ENCODE measurements at regions not wholly inside any gene's neighbourhood (a gene's known extent, or its start where the extent isn't known, plus 50 kb on each side); places are given as distances from the start of the nearest gene placed in this dataset.

DNA sequence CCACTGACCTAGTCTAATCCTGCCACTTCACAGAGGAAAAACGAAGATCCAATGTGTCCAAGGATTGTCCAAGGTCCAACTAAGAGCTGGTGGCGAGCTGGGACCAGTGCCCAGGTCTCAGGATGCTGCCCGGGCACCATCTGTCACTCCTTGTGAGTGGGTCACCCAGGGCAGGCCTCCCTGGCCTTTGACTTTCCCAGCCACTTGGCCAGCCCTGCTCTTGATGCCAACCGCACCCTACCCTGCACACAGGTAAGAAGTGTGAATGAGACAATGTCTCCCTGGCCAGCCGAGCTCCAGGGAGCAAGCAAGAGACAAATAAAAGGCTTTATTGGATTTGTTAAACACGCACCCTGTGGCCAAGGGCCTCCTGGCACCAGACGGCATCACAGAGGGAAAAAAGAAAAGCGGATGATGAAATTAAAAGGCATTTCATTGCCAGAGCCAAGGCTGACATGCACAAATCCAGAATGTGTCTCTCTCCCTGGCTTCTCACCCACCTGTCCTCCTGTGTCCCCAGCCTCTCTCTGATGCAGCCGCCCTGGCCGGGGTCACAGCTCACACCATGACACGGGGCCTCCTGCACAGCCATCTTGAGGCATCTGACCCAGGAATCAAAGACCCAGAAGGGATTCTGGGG, 72.8 kb downstream of the CAMK2N1 start:
- TF ChIP-seq, protein P1, sequence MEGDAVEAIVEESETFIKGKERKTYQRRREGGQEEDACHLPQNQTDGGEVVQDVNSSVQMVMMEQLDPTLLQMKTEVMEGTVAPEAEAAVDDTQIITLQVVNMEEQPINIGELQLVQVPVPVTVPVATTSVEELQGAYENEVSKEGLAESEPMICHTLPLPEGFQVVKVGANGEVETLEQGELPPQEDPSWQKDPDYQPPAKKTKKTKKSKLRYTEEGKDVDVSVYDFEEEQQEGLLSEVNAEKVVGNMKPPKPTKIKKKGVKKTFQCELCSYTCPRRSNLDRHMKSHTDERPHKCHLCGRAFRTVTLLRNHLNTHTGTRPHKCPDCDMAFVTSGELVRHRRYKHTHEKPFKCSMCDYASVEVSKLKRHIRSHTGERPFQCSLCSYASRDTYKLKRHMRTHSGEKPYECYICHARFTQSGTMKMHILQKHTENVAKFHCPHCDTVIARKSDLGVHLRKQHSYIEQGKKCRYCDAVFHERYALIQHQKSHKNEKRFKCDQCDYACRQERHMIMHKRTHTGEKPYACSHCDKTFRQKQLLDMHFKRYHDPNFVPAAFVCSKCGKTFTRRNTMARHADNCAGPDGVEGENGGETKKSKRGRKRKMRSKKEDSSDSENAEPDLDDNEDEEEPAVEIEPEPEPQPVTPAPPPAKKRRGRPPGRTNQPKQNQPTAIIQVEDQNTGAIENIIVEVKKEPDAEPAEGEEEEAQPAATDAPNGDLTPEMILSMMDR (IDR thresholded peaks at IDR 0.05): no peak
- no peak for TF ChIP-seq POLR2A (IDR thresholded peaks at IDR 0.05)

All from Peyer's patch (tissue), 4 donors.